ENCODE measurements at regions not wholly inside any gene's neighbourhood (a gene's known extent, or its start where the extent isn't known, plus 50 kb on each side); places are given as distances from the start of the nearest gene placed in this dataset.

GRCh38 chr4:89427782-89428181 lies 120.2 kb upstream of the GPRIN3 start:
- ChIA-PET POLR2A (no interaction called here), CTCF (ENCODE audit: low intra/inter-chr PET ratio) (no interaction called here)
- no TSS peak for BruUV-seq (replicated peaks)

More at GRCh38 chr4:89427782-89428181, 120.2 kb upstream of the GPRIN3 start:
- FAIRE-seq (no peak), DNase-seq (ENCODE audit: extremely low read depth in 1 of 4, low spot score in 3 of 4) (no peak), ATAC-seq (no peak)
- Histone ChIP-seq H3K4me1 (replicated peaks in 1 of 2; ENCODE audit: control insufficient read depth in 2 of 2, insufficient read depth in 2 of 2, low read length in 2 of 2) (no peaks in the 10 kb centered on the region), H3K27me3 (ENCODE audit: control insufficient read depth in 2 of 2, insufficient read depth in 2 of 2, low read length in 2 of 2) (no peaks in the 10 kb centered on the region), H3K36me3 (ENCODE audit: control insufficient read depth, insufficient read depth, low read length) (no peaks in the 10 kb centered on the region), H3K27ac (ENCODE audit: extremely low read depth, low read depth, low read length) (no peak overlapping the region), H3K4me2 (ENCODE audit: insufficient read depth, low read length) (no peak overlapping the region), H3K9ac (ENCODE audit: insufficient read depth in 1 of 2, low read depth in 2 of 2, low read length in 2 of 2) (no peak overlapping the region), H3K4me3 (no peak overlapping the region), H3K9me3 (replicated peaks; ENCODE audit: control insufficient read depth, insufficient read depth, low read depth, low read length) (no peaks in the 10 kb centered on the region), H2AFZ (ENCODE audit: low read depth, low read length) (no peak overlapping the region), H3K9me1 (ENCODE audit: control insufficient read depth, insufficient read depth, low read length) (no peaks in the 10 kb centered on the region), H3K79me2 (ENCODE audit: control insufficient read depth, insufficient read depth, low read length) (no peaks in the 10 kb centered on the region), H4K20me1 (replicated peaks; ENCODE audit: control insufficient read depth, insufficient read depth, low read length) (no peaks in the 10 kb centered on the region)
- 0% methylated on average over 2 of the region's 2 CpGs for WGBS (ENCODE audit: insufficient coverage, low coverage, missing lambda C conversion rate)
- intact Hi-C loops (cut with micrococcal nuclease), result no loop called here
- in situ Hi-C loops (cut with MboI), result no loop called here
- TF ChIP-seq SMARCB1 (IDR thresholded peaks at IDR 0.05; ENCODE audit: insufficient read length, low read depth) (no peak), PTTG1 (tag; IDR thresholded peaks at IDR 0.05; ENCODE audit: low read depth) (no peak), RBM25 (IDR thresholded peaks at IDR 0.05; ENCODE audit: low read depth, low read length, severe bottlenecking) (no peak), TRIM25 (IDR thresholded peaks at IDR 0.05; ENCODE audit: borderline replicate concordance) (no peak), THAP7 (CRISPR knock-in tag; IDR thresholded peaks at IDR 0.05) (no peak), ATF3 (IDR thresholded peaks at IDR 0.05) (no peak), ATF3 (CRISPR knock-in tag; conservative IDR thresholded peaks at IDR 0.05) (no peak), E2F4 (CRISPR knock-in tag; IDR thresholded peaks at IDR 0.05; ENCODE audit: low read depth) (no peak), SMARCE1 (IDR thresholded peaks at IDR 0.05) (no peak), ZNF583 (CRISPR knock-in tag; IDR thresholded peaks at IDR 0.05) (no peak), EZH2 (IDR thresholded peaks at IDR 0.05; ENCODE audit: borderline replicate concordance, low read depth, low read length) (no peak), TAL1 (IDR thresholded peaks at IDR 0.05) (no peak)
- TF ChIP-seq, protein P1, sequence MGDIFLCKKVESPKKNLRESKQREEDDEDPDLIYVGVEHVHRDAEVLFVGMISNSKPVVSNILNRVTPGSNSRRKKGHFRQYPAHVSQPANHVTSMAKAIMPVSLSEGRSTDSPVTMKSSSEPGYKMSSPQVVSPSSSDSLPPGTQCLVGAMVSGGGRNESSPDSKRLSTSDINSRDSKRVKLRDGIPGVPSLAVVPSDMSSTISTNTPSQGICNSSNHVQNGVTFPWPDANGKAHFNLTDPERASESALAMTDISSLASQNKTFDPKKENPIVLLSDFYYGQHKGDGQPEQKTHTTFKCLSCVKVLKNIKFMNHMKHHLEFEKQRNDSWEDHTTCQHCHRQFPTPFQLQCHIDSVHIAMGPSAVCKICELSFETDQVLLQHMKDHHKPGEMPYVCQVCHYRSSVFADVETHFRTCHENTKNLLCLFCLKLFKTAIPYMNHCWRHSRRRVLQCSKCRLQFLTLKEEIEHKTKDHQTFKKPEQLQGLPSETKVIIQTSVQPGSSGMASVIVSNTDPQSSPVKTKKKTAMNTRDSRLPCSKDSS (IDR thresholded peaks at IDR 0.05; ENCODE audit: low read depth, partially characterized antibody), result no peak
